HEK293 (cell line): ENCODE measurements at regions not wholly inside any gene's neighbourhood (a gene's known extent, or its start where the extent isn't known, plus 50 kb on each side); places are given as distances from the start of the nearest gene placed in this dataset.

Source experiments
- CTCF ChIA-PET: fragments of 350-600 bp; formaldehyde crosslinking; extraction: SDS; loops from one replicate; lab custom pipeline; 2021; ENCODE audit warnings: antibody characterized with exemption; lab: Yijun Ruan, JAX
- POLR2A ChIA-PET: fragments of 300-600 bp; formaldehyde crosslinking; extraction: SDS; loops from one replicate; lab custom pipeline; 2020; ENCODE audit warnings: antibody characterized with exemption, inconsistent platforms; lab: Yijun Ruan, JAX
- H3K27ac ChIP-seq: fragments of 200-500 bp; sonication (Bioruptor generic); 2 replicates; pipeline ENCODE4 v1.5.1; 2014; ENCODE audit warnings: low read depth, low read length, control low read depth, inconsistent platforms; ENCODE audit errors: extremely low read depth
- H3K36me3 ChIP-seq, 2 experiments: fragments of 200-500 bp in 1 of 2; sonication (Bioruptor generic) in 1 of 2; 1 replicate in 1 of 2; 2 replicates in 1 of 2; pipeline ENCODE4 v1.5.1; 2014 to 2017; ENCODE audit warnings: inconsistent platforms in 2 of 2, low read length in 2 of 2; ENCODE audit not compliant: control insufficient read depth in 2 of 2, insufficient read depth in 1 of 2
- H3K4me1 ChIP-seq: fragments of 200-500 bp; sonication (Bioruptor generic); 2 replicates; pipeline ENCODE4 v1.5.1; 2014; ENCODE audit warnings: mild to moderate bottlenecking, low read length, inconsistent platforms; ENCODE audit not compliant: control insufficient read depth, insufficient read depth
- H3K4me3 ChIP-seq: 2 replicates; pipeline ENCODE4 v1.5.1; 2011; ENCODE audit warnings: low read depth, mild to moderate bottlenecking, control low read depth, low read length, moderate library complexity
- H3K9me3 ChIP-seq: fragments of 200-500 bp; sonication (Bioruptor generic); 2 replicates; pipeline ENCODE4 v1.5.1; 2014; ENCODE audit warnings: low read depth, low read length, inconsistent platforms; ENCODE audit not compliant: control insufficient read depth, insufficient read depth
- AEBP2 ChIP-seq: fragments of 450-650 bp; formaldehyde crosslinking; IDR thresholded peaks from 2 replicates; pipeline ENCODE4 v1.5.1; 2016; ENCODE audit warnings: missing biosample characterization, missing genetic modification characterization, borderline replicate concordance
- EGR2 ChIP-seq: fragments of 450-650 bp; formaldehyde crosslinking; IDR thresholded peaks from 2 replicates; pipeline ENCODE4 v1.5.1; 2016; ENCODE audit warnings: low read depth, missing biosample characterization, missing genetic modification characterization
- ELK4 ChIP-seq: IDR thresholded peaks from 2 replicates; pipeline ENCODE4 v1.6.1; 2011; ENCODE audit warnings: mild to moderate bottlenecking, low read depth, low read length, borderline replicate concordance
- FEZF1 ChIP-seq: fragments of 450-650 bp; formaldehyde crosslinking; IDR thresholded peaks from 2 replicates; pipeline ENCODE4 v1.5.1; 2016; ENCODE audit warnings: missing biosample characterization, missing genetic modification characterization
- GFI1B ChIP-seq: fragments of 450-650 bp; formaldehyde crosslinking; IDR thresholded peaks from 2 replicates; pipeline ENCODE4 v1.5.1; 2016; ENCODE audit warnings: missing biosample characterization, missing genetic modification characterization
- PRDM10 ChIP-seq: fragments of 450-650 bp; formaldehyde crosslinking; IDR thresholded peaks from 2 replicates; pipeline ENCODE4 v1.5.1; 2016; ENCODE audit warnings: missing biosample characterization, missing genetic modification characterization
- ZBTB26 ChIP-seq: fragments of 450-650 bp; formaldehyde crosslinking; optimal IDR thresholded peaks from 2 replicates; pipeline ENCODE3; 2016; ENCODE audit warnings: missing biosample characterization, mild to moderate bottlenecking, missing genetic modification characterization
- ZBTB8A ChIP-seq: fragments of 450-650 bp; formaldehyde crosslinking; IDR thresholded peaks from 2 replicates; pipeline ENCODE4 v1.5.1; 2016; ENCODE audit warnings: missing biosample characterization, missing genetic modification characterization
- ZNF10 ChIP-seq: fragments of 450-650 bp; formaldehyde crosslinking; IDR thresholded peaks from 2 replicates; pipeline ENCODE4 v1.5.1; 2017; ENCODE audit warnings: missing biosample characterization, missing genetic modification characterization
- ZNF114 ChIP-seq: fragments of 450-650 bp; formaldehyde crosslinking; IDR thresholded peaks from 2 replicates; pipeline ENCODE4 v1.5.0; 2017; ENCODE audit warnings: missing biosample characterization, missing genetic modification characterization
- ZNF133 ChIP-seq: fragments of 450-650 bp; formaldehyde crosslinking; IDR thresholded peaks from 2 replicates; pipeline ENCODE4 v1.5.1; 2016; ENCODE audit warnings: missing biosample characterization, missing genetic modification characterization
- ZNF175 ChIP-seq: fragments of 450-650 bp; formaldehyde crosslinking; IDR thresholded peaks from 2 replicates; pipeline ENCODE4 v1.5.1; 2016; ENCODE audit warnings: missing biosample characterization, missing genetic modification characterization
- ZNF266 ChIP-seq: fragments of 450-650 bp; formaldehyde crosslinking; IDR thresholded peaks from 2 replicates; pipeline ENCODE4 v1.5.1; 2016; ENCODE audit warnings: missing biosample characterization, missing genetic modification characterization, low read depth
- ZNF335 ChIP-seq: fragments of 450-650 bp; formaldehyde crosslinking; conservative IDR thresholded peaks from 2 replicates; pipeline ENCODE4 v1.5.1; 2016; ENCODE audit warnings: missing biosample characterization, missing genetic modification characterization
- ZNF350 ChIP-seq: fragments of 450-650 bp; formaldehyde crosslinking; IDR thresholded peaks from 2 replicates; pipeline ENCODE4 v1.5.0; 2017; ENCODE audit warnings: missing biosample characterization, mild to moderate bottlenecking, missing genetic modification characterization
- ZNF37A ChIP-seq: fragments of 450-650 bp; IDR thresholded peaks from 2 replicates; pipeline ENCODE4 v1.5.1; 2018; ENCODE audit warnings: missing biosample characterization, missing genetic modification characterization
- ZNF426 ChIP-seq: fragments of 450-650 bp; formaldehyde crosslinking; IDR thresholded peaks from 2 replicates; pipeline ENCODE4 v1.5.1; 2017; ENCODE audit warnings: missing biosample characterization, missing genetic modification characterization, mild to moderate bottlenecking, inconsistent platforms, moderate library complexity
- ZNF548 ChIP-seq: fragments of 450-650 bp; formaldehyde crosslinking; IDR thresholded peaks from 2 replicates; pipeline ENCODE4 v1.5.1; 2016; ENCODE audit warnings: missing biosample characterization, missing genetic modification characterization
- ZNF600 ChIP-seq: fragments of 450-650 bp; formaldehyde crosslinking; IDR thresholded peaks from 2 replicates; pipeline ENCODE4 v1.5.1; 2016; ENCODE audit warnings: missing biosample characterization, missing genetic modification characterization
- ZNF623 ChIP-seq: fragments of 450-650 bp; formaldehyde crosslinking; IDR thresholded peaks from 2 replicates; pipeline ENCODE4 v1.5.1; 2016; ENCODE audit warnings: missing biosample characterization, missing genetic modification characterization
- ZNF624 ChIP-seq: fragments of 450-650 bp; formaldehyde crosslinking; IDR thresholded peaks from 2 replicates; pipeline ENCODE4 v1.5.1; 2017; ENCODE audit warnings: missing biosample characterization, missing genetic modification characterization
- ZNF645 ChIP-seq: fragments of 450-650 bp; formaldehyde crosslinking; IDR thresholded peaks from 2 replicates; pipeline ENCODE4; 2016; ENCODE audit warnings: missing biosample characterization, missing genetic modification characterization
- ZNF670 ChIP-seq: fragments of 450-650 bp; formaldehyde crosslinking; IDR thresholded peaks from 2 replicates; pipeline ENCODE4 v1.5.1; 2016; ENCODE audit warnings: missing biosample characterization, missing genetic modification characterization, low read depth
- ZNF776 ChIP-seq: fragments of 450-650 bp; formaldehyde crosslinking; IDR thresholded peaks from 2 replicates; pipeline ENCODE4 v1.5.0; 2017; ENCODE audit warnings: missing biosample characterization, missing genetic modification characterization, borderline replicate concordance
- ZXDB ChIP-seq: fragments of 450-650 bp; formaldehyde crosslinking; IDR thresholded peaks from 2 replicates; pipeline ENCODE4 v1.5.1; 2016; ENCODE audit warnings: missing biosample characterization, missing genetic modification characterization

- no peak for TF ChIP-seq ZNF645
- no peak for TF ChIP-seq ZNF670 (tag by site-specific recombination)
- no peak for TF ChIP-seq ZNF175 (tag by site-specific recombination)
Observed at GRCh38 chr3:72160351-72160750, 375.4 kb upstream of the PROK2 start (continued).

GRCh38 chr3:72159487-72159886 lies 374.5 kb upstream of the PROK2 start:
- POLR2A ChIA-PET: no interaction called here
- CTCF ChIA-PET: no interaction called here
- Histone ChIP-seq H3K4me1 (0 out of 2 replicates have a peak, but pooled peaks cover 2% of the 10 kb centered on the region), H3K36me3 (no peaks in the 10 kb centered on the region), H3K4me3 (no peak overlapping the region), H3K27ac (no peak overlapping the region), H3K9me3 (no peaks in the 10 kb centered on the region)
- TF ChIP-seq ZNF114 (tag by site-specific recombination) (no peak), ZNF623 (tag by site-specific recombination) (peak; percentile 83)

GRCh38 chr3:72158639-72159326 lies 373.8 kb upstream of the PROK2 start:
- CTCF ChIA-PET: no interaction called here
- H3K4me3 ChIP-seq: no peak overlapping the region
- no peaks in the 10 kb centered on the region for H3K9me3 ChIP-seq
- no peaks in the 10 kb centered on the region for H3K36me3 ChIP-seq
- POLR2A ChIA-PET: no interaction called here
- H3K4me1 ChIP-seq: 0 out of 2 replicates have a peak, but pooled peaks cover 2% of the 10 kb centered on the region
- H3K27ac ChIP-seq: no peak overlapping the region
- TF ChIP-seq AEBP2 (tag by site-specific recombination) (no peak), ZNF114 (tag by site-specific recombination) (no peak), ZNF623 (tag by site-specific recombination) (no peak), ZBTB8A (tag by site-specific recombination) (peak; percentile 25; the same call in 1 of the 2 replicates), ZNF600 (no peak), ZNF776 (tag by site-specific recombination) (no peak), FEZF1 (tag by site-specific recombination) (peak; percentile 50; the same call in 1 of the 2 replicates), ZNF335 (no peak), ZXDB (tag by site-specific recombination) (no peak), ZNF133 (no peak), EGR2 (tag by site-specific recombination) (no peak), ZNF37A (tag by site-specific recombination) (no peak), ZNF548 (tag by site-specific recombination) (no peak), ZNF670 (tag by site-specific recombination) (no peak), ZNF266 (tag by site-specific recombination) (no peak), PRDM10 (tag by site-specific recombination) (0 out of 2 replicates have a peak, but pooled peaks have one; percentile 38), ZNF10 (no peak), ZNF624 (no peak), ZNF426 (tag by site-specific recombination) (no peak), ZBTB26 (no peak), ELK4 (no peak), GFI1B (tag by site-specific recombination) (no peak), ZNF350 (tag by site-specific recombination) (no peak)
